Smooth muscle cell (in vitro differentiated cells): ENCODE measurements at regions not wholly inside any gene's neighbourhood (a gene's known extent, or its start where the extent isn't known, plus 50 kb on each side); places are given as distances from the start of the nearest gene placed in this dataset.

Experiments
- DNase-seq: peaks from one replicate; lab custom pipeline; 2025; ENCODE audit not compliant: unreplicated experiment; lab: John Stamatoyannopoulos, UW
- H2AFZ ChIP-seq: fragments of 200-600 bp; sonication (generic); 2 replicates; pipeline ENCODE4 v1.6.0; 2016; ENCODE audit warnings: antibody characterized with exemption, low read depth, mild to moderate bottlenecking
- H3F3A ChIP-seq: fragments of 200-600 bp; sonication (generic); 2 replicates; pipeline ENCODE4 v1.6.0; 2017; ENCODE audit warnings: antibody characterized with exemption, low read depth
- H3K27ac ChIP-seq: fragments of 200-600 bp; sonication (generic); 2 replicates; pipeline ENCODE4 v1.5.1; 2016; ENCODE audit warnings: low read depth, mild to moderate bottlenecking
- H3K27me3 ChIP-seq: fragments of 200-600 bp; sonication (generic); 2 replicates; pipeline ENCODE4 v1.6.1; 2016; ENCODE audit warnings: low read depth, mild to moderate bottlenecking
- H3K36me3 ChIP-seq: fragments of 200-600 bp; sonication (generic); 2 replicates; pipeline ENCODE4 v1.5.1; 2016; ENCODE audit warnings: low read depth
- H3K4me1 ChIP-seq: fragments of 200-600 bp; sonication (generic); 2 replicates; pipeline ENCODE4 v1.5.1; 2016; ENCODE audit warnings: low read depth
- H3K4me2 ChIP-seq: fragments of 200-600 bp; sonication (generic); 2 replicates; pipeline ENCODE4 v1.6.0; 2016; ENCODE audit warnings: mild to moderate bottlenecking
- H3K4me3 ChIP-seq: fragments of 200-600 bp; sonication (generic); 2 replicates; pipeline ENCODE4 v1.5.1; 2016; ENCODE audit warnings: mild to moderate bottlenecking
- H3K79me2 ChIP-seq: fragments of 200-600 bp; sonication (generic); 2 replicates; pipeline ENCODE4 v1.6.0; 2016; ENCODE audit warnings: low read depth, mild to moderate bottlenecking
- H3K9ac ChIP-seq: fragments of 200-600 bp; sonication (generic); 2 replicates; pipeline ENCODE4 v1.6.0; 2016; ENCODE audit warnings: low read depth
- H3K9me3 ChIP-seq: fragments of 200-600 bp; sonication (generic); replicated peaks from 2 replicates; pipeline ENCODE4 v1.5.1; 2016; ENCODE audit warnings: low read depth
- H4K20me1 ChIP-seq: fragments of 200-600 bp; sonication (generic); 2 replicates; pipeline ENCODE4 v1.6.0; 2016; ENCODE audit warnings: low read depth
- CTCF ChIP-seq: fragments of 200-600 bp; sonication (generic); IDR thresholded peaks from 2 replicates; pipeline ENCODE4 v1.5.1; 2017; ENCODE audit warnings: borderline replicate concordance, mild to moderate bottlenecking, antibody characterized with exemption; ENCODE audit not compliant: insufficient read depth, poor library complexity, severe bottlenecking
- WGBS: methylation state at CpG from one replicate; pipeline ENCODE4 v1.1.7; 2016; ENCODE audit warnings: low lambda C conversion rate; 5-methylcytosine and 5-hydroxymethylcytosine counted together

- Histone ChIP-seq H3K36me3 (no peaks in the 10 kb centered on the region), H3K9ac (no peak overlapping the region), H3K27ac (peak overlapping the region; percentile 66), H3K4me3 (no peak overlapping the region), H3K4me1 (no peaks in the 10 kb centered on the region), H4K20me1 (no peaks in the 10 kb centered on the region), H2AFZ (no peak overlapping the region), H3K27me3 (no peaks in the 10 kb centered on the region), H3F3A (no peaks in the 10 kb centered on the region), H3K9me3 (no peaks in the 10 kb centered on the region), H3K4me2 (no peak overlapping the region), H3K79me2 (no peaks in the 10 kb centered on the region)
- DNase-seq, result no peak
- 82% methylated on average over 11 of the region's 11 CpGs for WGBS
- no peak for TF ChIP-seq CTCF
Measured at GRCh38 chr10:3625959-3626751, 158.9 kb downstream of the KLF6 start.

GRCh38 chr10:3624367-3624766, 160.6 kb downstream of the KLF6 start:
- TF ChIP-seq CTCF, result no peak
- WGBS, result 31% methylated on average over 8 of the region's 8 CpGs
- no peak for DNase-seq
- no peak overlapping the region for H3K4me3 ChIP-seq
- peak overlapping the region; percentile 66 for H3K27ac ChIP-seq
- H3F3A ChIP-seq, result no peaks in the 10 kb centered on the region
- no peaks in the 10 kb centered on the region for H3K36me3 ChIP-seq
- H3K27me3 ChIP-seq, result no peaks in the 10 kb centered on the region
- peaks cover 5% of the 10 kb centered on the region for H3K9me3 ChIP-seq
- peak overlapping the region; percentile 14 for H3K9ac ChIP-seq
- H3K4me1 ChIP-seq, result no peaks in the 10 kb centered on the region
- H3K79me2 ChIP-seq, result no peaks in the 10 kb centered on the region
- H3K4me2 ChIP-seq, result peak overlapping the region; percentile 65
- no peaks in the 10 kb centered on the region for H4K20me1 ChIP-seq
- no peak overlapping the region for H2AFZ ChIP-seq

GRCh38 chr10:3623746-3624145, 161.3 kb downstream of the KLF6 start:
- no peak for DNase-seq
- H3K4me1 ChIP-seq, result no peaks in the 10 kb centered on the region
- no peaks in the 10 kb centered on the region for H3K79me2 ChIP-seq
- TF ChIP-seq CTCF, result no peak
- no peaks in the 10 kb centered on the region for H3K36me3 ChIP-seq
- no peaks in the 10 kb centered on the region for H3K27me3 ChIP-seq
- WGBS, result 40% methylated on average over 7 of the region's 7 CpGs
- peaks cover 5% of the 10 kb centered on the region for H3K9me3 ChIP-seq
- peak overlapping the region; percentile 65 for H3K4me2 ChIP-seq
- no peak overlapping the region for H3K4me3 ChIP-seq
- no peak overlapping the region for H2AFZ ChIP-seq
- no peaks in the 10 kb centered on the region for H3F3A ChIP-seq
- H4K20me1 ChIP-seq, result no peaks in the 10 kb centered on the region
- peak overlapping the region; percentile 14 for H3K9ac ChIP-seq
- peak overlapping the region; percentile 66 for H3K27ac ChIP-seq
